NB4 (cell line): ENCODE measurements at regions not wholly inside any gene's neighbourhood (a gene's known extent, or its start where the extent isn't known, plus 50 kb on each side); places are given as distances from the start of the nearest gene placed in this dataset.
"Not testable (repeated sequence)": the region's sequence is repeated elsewhere in the genome, so short reads cannot be mapped to it uniquely, and the experiment has no call there.

Experiments
- DNase-seq: peaks from one replicate; pipeline ENCODE4 v3.0.0; 2010; ENCODE audit warnings: low read depth
- H3K4me3 ChIP-seq: one replicate; pipeline ENCODE4 v1.5.1; 2011; ENCODE audit warnings: mild to moderate bottlenecking, low read depth, low read length, moderate library complexity
- MYC ChIP-seq: IDR thresholded peaks from 2 replicates; pipeline ENCODE4 v1.6.1; 2011; ENCODE audit warnings: low read depth, low read length
- POLR2A ChIP-seq: IDR thresholded peaks from 2 replicates; pipeline ENCODE4 v1.6.1; 2011; ENCODE audit warnings: mild to moderate bottlenecking; ENCODE audit not compliant: insufficient read length; ENCODE audit errors: extremely low read depth
- TF ChIP-seq, protein P1 (sequence below): IDR thresholded peaks from 2 replicates; pipeline ENCODE4 v1.6.1; 2011; ENCODE audit warnings: low read depth, low read length
- TF ChIP-seq, protein P2 (sequence below): IDR thresholded peaks from one replicate; pipeline ENCODE4 v1.5.1; 2012; ENCODE audit warnings: low read depth, low read length

DNA sequence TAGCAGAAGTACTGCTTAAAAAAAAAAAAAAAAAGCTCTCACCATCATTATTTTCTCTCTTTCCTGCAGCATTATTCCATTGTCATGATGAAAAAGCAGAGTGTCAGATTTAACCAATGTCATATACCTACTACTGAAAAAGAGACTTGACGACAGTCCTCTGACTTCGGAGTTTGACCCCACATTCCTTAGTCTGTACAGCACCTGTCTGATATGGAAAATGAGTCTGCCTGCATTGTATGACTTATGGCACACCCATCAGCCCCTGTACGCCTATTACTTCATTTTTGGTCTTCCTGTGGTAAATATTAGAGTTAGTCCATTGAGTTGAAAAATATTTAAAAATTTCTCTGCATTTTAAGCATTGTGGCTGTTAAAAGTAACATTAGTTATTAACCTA lies 54.5 kb upstream of the NOX4 start:
- TF ChIP-seq POLR2A (no peak), MYC (no peak)
- TF ChIP-seq, protein P1, sequence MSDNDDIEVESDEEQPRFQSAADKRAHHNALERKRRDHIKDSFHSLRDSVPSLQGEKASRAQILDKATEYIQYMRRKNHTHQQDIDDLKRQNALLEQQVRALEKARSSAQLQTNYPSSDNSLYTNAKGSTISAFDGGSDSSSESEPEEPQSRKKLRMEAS, result no peak
- TF ChIP-seq, protein P2, sequence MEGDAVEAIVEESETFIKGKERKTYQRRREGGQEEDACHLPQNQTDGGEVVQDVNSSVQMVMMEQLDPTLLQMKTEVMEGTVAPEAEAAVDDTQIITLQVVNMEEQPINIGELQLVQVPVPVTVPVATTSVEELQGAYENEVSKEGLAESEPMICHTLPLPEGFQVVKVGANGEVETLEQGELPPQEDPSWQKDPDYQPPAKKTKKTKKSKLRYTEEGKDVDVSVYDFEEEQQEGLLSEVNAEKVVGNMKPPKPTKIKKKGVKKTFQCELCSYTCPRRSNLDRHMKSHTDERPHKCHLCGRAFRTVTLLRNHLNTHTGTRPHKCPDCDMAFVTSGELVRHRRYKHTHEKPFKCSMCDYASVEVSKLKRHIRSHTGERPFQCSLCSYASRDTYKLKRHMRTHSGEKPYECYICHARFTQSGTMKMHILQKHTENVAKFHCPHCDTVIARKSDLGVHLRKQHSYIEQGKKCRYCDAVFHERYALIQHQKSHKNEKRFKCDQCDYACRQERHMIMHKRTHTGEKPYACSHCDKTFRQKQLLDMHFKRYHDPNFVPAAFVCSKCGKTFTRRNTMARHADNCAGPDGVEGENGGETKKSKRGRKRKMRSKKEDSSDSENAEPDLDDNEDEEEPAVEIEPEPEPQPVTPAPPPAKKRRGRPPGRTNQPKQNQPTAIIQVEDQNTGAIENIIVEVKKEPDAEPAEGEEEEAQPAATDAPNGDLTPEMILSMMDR, result no peak
- H3K4me3 ChIP-seq, result no peak overlapping the region
- no peak for DNase-seq

DNA sequence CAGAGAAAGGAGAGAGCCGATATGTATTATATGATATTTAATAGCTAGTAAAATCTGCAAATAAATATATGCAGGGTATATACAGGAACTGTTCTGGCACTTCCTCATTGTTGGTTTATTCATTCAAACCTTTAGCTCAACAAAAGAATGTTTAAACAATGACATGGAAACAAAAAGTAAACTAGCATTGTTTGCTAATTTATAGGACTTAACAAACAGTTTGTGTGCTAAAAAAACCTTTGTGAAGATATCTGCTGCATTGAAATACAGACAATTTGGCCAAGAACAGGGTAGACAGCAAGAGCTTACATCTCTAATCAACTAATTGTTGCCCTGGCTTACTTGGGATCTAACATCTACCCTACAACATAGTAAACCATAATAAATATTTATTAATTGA lies 64.6 kb upstream of the NOX4 start:
- DNase-seq, H3K4me3 ChIP-seq: not testable (repeated sequence)

DNA sequence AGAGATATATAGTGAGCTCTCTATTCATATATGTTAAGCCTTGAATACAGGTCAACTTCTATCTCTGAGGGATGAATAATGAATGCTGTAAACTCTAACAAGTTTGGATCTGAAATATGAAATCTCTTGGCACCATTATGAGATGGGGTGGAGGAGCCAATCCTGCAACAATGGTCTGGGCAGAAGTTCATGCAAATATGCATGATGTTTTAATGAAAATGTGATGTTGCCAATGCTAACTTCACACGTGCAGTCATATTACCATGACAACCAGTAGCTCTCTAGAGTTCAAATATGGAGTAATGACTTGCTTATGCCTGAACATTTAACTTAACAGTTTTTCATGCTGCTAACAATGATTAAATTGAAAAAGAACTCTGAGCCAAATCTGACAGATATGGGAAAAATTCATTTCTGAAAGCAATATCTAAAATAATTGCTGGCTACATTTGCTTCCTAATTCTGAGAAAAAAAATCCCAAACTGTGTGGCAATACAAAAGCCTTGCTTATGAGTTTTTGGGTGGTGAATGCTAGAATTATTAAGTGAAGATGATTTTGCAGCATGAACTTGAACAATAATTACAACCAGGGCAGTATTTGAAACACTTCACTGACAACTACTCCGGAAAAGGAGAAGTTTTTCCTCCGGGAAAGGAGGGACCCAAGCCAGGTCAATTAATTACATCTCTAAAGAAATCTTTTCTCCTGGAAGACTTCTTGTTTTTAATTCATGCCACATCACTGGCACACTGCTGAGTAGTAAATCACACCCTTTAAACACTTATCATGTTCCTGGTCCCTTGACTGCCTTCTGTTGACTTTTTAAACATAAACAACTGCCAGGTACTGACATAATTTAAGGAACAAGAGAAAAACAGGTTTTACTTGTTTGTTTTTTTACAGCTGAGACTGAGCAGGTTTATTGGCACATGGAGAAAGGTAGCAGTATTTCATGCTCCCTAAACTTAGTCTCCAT lies 65.8 kb upstream of the NOX4 start:
- DNase-seq, H3K4me3 ChIP-seq: not testable (repeated sequence)

DNA sequence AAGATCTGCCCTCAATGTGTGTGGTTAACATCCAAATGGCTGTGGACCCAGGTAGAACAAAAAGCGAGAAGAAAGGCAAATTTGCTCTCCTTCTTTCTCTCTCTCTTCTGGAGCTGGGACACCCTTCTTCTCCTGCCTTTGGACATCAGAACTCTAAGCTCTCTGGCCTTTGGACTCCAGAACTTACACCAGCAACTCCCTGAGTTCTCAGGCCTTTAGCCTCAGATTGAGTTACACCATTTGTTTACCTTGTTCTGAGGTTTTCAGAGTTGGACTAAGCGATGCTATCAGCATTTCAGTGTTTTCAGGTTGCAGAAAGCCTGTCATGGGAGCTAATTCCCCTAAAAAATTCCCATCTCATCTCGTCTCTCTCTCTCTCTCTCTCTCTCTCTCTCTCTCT lies 69.4 kb upstream of the NOX4 start:
- H3K4me3 ChIP-seq, DNase-seq: not testable (repeated sequence)

DNA sequence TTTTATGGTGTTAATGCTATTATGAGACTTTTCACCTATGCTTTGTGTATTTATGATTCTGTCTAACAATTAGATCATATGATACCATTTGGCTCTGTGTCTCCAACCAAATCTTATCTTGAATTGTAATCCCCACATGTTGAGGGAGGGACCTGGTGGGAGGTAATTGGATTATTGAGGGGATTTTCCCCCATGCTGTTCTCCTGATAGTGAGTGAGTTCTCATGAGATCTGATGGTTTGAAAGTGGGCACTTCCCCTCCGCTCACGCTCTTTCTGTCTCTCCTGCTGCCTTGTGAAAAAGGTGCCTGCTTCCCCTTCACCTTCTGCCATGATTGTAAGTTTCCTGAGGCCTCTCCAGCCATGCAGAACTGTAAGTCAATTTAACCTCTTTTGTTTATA lies 71.6 kb upstream of the NOX4 start:
- DNase-seq, H3K4me3 ChIP-seq: not testable (repeated sequence)

DNA sequence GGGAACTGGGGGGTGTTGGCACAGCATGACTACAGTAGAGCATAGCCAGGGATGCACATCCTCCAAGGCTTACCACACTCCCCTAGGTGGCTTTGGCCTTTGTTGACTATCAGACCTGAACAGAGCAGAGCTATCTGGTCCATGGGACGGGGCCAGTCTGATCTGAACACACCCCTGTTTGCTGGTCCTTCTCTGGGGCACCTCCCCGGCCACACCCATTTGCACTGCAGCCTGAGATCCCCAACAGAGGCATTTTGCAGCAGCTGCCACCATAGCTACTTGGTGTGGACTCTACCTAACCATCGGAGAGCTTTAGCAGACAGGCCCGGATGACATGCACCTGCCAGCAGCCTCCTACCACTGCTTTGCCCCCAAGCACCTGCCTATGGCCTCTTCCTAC lies 75.8 kb upstream of the NOX4 start:
- no peak for TF ChIP-seq POLR2A
- no peak for TF ChIP-seq MYC
- TF ChIP-seq, protein P2, result no peak
- TF ChIP-seq, protein P1, result no peak

DNA sequence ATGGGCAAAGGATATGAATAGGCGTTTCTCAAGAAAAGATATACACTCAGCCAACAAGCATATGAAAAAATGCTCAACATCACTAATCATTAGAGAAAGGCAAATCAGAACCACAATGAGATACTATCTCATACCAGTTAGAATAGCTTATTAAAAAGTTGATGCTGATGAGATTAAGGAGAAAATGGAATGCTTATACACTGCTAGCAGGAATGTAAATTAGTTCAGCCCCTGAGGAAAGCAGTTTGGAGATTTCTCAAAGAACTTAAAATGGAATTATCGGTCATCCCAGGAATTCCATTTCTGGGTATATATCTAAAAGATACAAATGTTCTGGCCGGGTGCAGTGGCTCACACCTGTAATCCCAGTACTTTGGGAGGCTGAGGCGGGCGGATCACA lies 78.2 kb upstream of the NOX4 start:
- not testable (repeated sequence) for DNase-seq, H3K4me3 ChIP-seq

More for the DNA sequence above, 75.8 kb upstream of the NOX4 start:
- H3K4me3 ChIP-seq, result no peak overlapping the region
- no peak for DNase-seq

DNA sequence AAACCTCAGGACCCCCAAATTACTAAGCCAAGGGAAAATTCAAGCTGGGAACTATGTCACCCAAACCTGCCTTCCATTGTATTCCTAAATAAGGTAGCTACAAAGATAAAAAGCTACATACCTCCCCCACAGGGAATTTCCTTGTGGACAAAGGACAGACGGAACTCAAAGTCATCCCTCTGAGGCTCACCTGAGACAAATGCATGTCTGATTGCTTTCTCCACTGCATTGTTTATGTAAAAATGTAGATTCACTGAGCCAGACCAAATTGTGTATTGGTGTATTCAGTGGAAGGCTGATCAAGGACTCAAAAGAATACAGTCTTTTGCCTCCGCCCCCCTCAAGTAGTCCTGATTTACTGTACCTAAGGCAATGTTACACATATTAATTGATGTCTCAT lies 80.5 kb upstream of the NOX4 start:
- DNase-seq, H3K4me3 ChIP-seq: not testable (repeated sequence)

DNA sequence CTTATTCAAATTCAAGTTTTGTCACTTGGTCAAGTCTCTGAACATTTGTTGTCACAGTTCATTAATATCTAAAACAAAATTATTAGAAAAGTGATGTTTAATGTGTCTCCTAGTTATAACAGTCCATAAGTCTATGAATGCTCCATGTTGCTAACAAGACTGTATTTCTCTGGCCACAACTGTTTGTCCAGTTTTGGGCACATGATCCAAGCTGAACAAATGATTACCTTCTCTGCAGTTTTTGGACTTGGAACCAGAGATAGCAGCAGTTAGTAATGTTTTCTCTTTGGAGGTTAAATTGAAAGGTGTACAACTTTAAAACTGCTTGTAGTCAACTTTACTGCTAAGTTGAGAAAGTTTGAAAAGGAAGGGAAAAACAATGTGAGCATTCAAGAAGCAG lies 84.7 kb upstream of the NOX4 start:
- not testable (repeated sequence) for DNase-seq, H3K4me3 ChIP-seq

DNA sequence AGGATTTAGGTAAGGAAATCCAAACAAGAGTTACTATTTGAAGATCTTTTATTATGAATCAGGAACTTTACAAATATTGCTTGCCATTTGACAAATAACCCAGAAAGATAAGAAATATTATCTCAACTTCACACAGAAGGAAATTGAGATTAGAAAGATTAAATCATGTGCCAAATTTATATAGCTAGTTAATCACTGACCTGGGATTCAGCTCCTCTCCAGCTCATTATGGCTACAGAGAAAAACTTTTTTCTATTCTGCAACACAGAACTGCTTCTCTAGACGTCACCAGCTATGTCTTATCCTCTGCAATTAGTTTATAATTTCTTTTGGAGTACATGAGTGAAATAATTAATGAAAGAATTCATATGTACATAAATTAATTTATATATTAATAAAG lies 86.3 kb upstream of the NOX4 start:
- DNase-seq, H3K4me3 ChIP-seq: not testable (repeated sequence)

DNA sequence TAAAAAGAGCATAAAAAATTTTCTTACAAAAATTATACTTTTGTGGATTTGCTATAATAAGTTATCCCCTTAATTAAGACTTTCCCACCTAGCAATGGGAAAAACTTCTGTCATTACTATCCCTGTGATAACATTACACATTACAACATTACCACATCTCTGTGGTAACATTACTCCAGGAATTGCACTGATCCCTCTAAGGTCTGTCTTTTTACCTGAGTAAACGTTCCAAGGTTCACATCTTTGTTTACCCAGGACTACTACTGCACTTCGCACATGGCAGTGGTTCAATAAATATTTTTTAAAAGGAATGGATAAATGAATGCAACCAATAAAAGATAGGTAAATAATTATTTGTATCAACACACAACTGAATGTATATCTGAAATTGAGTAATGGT lies 92.4 kb upstream of the NOX4 start:
- no peak for DNase-seq

DNA sequence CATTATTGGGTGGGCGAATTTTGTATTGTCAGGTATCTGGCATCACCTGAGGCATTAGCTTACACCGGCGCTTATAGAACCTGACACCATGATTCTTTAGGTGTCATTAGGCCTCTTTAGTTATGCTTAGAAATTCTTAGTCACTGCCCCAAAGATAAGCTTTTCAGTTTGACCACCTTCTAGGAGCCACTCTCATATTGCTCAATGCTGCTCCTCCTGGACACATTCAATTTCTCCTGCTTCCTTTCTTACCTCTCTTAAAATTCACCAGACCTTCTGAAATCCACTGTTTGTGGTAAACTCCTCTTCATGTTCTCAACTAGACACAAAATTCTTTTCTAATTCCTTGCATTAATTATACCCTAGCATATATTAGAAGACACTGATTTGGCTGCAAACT lies 93.9 kb upstream of the NOX4 start:
- DNase-seq, H3K4me3 ChIP-seq: not testable (repeated sequence)

More for the DNA sequence above, 92.4 kb upstream of the NOX4 start:
- no peak overlapping the region for H3K4me3 ChIP-seq
- TF ChIP-seq POLR2A (no peak), MYC (no peak)
- TF ChIP-seq, protein P2, result no peak
- TF ChIP-seq, protein P1, result no peak

DNA sequence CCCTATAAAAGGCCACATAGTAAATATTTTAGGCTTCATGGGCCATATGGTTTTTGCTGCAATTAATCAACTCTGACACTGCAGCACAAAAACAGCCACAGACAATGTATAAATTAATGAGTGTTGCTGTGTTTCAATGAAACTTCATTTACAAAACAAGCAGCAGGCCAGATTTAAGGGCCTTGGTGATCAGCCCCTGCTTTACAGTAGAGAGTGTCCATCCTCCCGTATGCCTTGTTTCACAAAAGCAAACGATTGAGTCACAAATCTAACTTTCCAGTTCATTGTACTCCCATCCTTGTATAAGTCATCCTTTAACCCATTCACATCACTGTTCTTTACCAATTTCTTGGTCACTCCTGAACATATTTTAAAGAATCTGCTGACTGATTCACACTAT lies 94.3 kb upstream of the NOX4 start:
- not testable (repeated sequence) for H3K4me3 ChIP-seq, DNase-seq

DNA sequence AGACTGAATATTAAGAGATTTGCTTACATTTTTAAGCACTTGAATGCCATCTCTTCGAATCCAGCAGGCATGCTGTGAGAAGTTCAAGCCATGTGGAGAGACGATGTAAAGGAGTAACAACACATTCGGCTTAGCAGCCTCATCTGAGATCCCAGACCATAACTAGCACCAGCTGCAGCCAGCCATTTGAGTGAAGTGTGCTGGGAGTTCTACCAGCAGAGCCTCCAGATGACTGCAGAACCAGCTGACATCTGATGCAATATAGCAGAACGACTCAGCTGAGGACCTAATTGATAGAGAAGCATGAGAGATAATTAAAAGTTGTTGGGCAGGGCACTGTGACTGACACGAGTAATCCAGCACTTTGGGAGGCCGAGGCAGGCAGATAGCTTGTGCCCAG lies 98.2 kb upstream of the NOX4 start:
- not testable (repeated sequence) for DNase-seq, H3K4me3 ChIP-seq
